ENCODE measurements at regions not wholly inside any gene's neighbourhood (a gene's known extent, or its start where the extent isn't known, plus 50 kb on each side); places are given as distances from the start of the nearest gene placed in this dataset.

GRCh38 chr13:46489586-46490023 lies 63.4 kb upstream of the LRCH1 start:
- DNase-seq (ENCODE audit: low read depth) = no peak
- no peak for TF ChIP-seq CTCF (conservative IDR thresholded peaks at IDR 0.05; ENCODE audit: low read depth, low read length)
- no peak overlapping the region for H3K4me3 ChIP-seq (ENCODE audit: low read depth, low read length)

- TF ChIP-seq CTCF (conservative IDR thresholded peaks at IDR 0.05; ENCODE audit: low read depth, low read length) = no peak
- no peak overlapping the region for H3K4me3 ChIP-seq (ENCODE audit: low read depth, low read length)
- no peak for DNase-seq (ENCODE audit: low read depth)
Observed at GRCh38 chr13:46487748-46488147, 65.2 kb upstream of the LRCH1 start.

- DNase-seq (ENCODE audit: low read depth) = no peak
- H3K4me3 ChIP-seq (ENCODE audit: low read depth, low read length) = no peak overlapping the region
- TF ChIP-seq CTCF (conservative IDR thresholded peaks at IDR 0.05; ENCODE audit: low read depth, low read length) = no peak
Observed at GRCh38 chr13:46486270-46486669, 66.7 kb upstream of the LRCH1 start.

GRCh38 chr13:46484561-46484960 lies 68.4 kb upstream of the LRCH1 start:
- TF ChIP-seq CTCF (conservative IDR thresholded peaks at IDR 0.05; ENCODE audit: low read depth, low read length) = no peak
- no peak overlapping the region for H3K4me3 ChIP-seq (ENCODE audit: low read depth, low read length)
- DNase-seq (ENCODE audit: low read depth) = no peak

- DNase-seq (ENCODE audit: low read depth) = no peak
- no peak for TF ChIP-seq CTCF (conservative IDR thresholded peaks at IDR 0.05; ENCODE audit: low read depth, low read length)
- H3K4me3 ChIP-seq (ENCODE audit: low read depth, low read length) = no peak overlapping the region
Observed at GRCh38 chr13:46481166-46481565, 71.8 kb upstream of the LRCH1 start.

- H3K4me3 ChIP-seq (ENCODE audit: low read depth, low read length) = no peak overlapping the region
- no peak for DNase-seq (ENCODE audit: low read depth)
- TF ChIP-seq CTCF (conservative IDR thresholded peaks at IDR 0.05; ENCODE audit: low read depth, low read length) = no peak
Observed at GRCh38 chr13:46480131-46480530, 72.8 kb upstream of the LRCH1 start.

GRCh38 chr13:46479691-46480090 lies 73.3 kb upstream of the LRCH1 start:
- H3K4me3 ChIP-seq (ENCODE audit: low read depth, low read length) = no peak overlapping the region
- no peak for TF ChIP-seq CTCF (conservative IDR thresholded peaks at IDR 0.05; ENCODE audit: low read depth, low read length)
- DNase-seq (ENCODE audit: low read depth) = no peak

Data from epithelial cell of proximal tubule (primary cell).